H1 (cell line): ENCODE measurements at regions not wholly inside any gene's neighbourhood (a gene's known extent, or its start where the extent isn't known, plus 50 kb on each side); places are given as distances from the start of the nearest gene placed in this dataset.

Source experiments
- CTCF ChIA-PET: fragments of 300-600 bp; sonication (Branson Sonifier 250); formaldehyde crosslinking; loops from one replicate; lab custom pipeline; 2021; ENCODE audit not compliant: partially characterized antibody; lab: Charles Lee
- POLR2A ChIA-PET: fragments of 300-600 bp; sonication (Branson Sonifier 250); formaldehyde crosslinking; loops from one replicate; lab custom pipeline; 2021; ENCODE audit warnings: inconsistent platforms; ENCODE audit not compliant: partially characterized antibody; lab: Charles Lee
- DNase-seq, 2 experiments: peaks; one replicate each; pipeline versions ENCODE4 v3.0.0 to v3.0.0-alpha.2; 2010 to 2022; ENCODE audit warnings: low spot score in 2 of 2, low read depth in 1 of 2, mixed read lengths in 1 of 2
- FAIRE-seq: peaks from 2 replicates; lab custom pipeline; 2011; peaks lifted over from hg19 to GRCh38; lab: Jason Lieb, UNC
- H2AFZ ChIP-seq: 2 replicates; pipeline ENCODE4 v1.8.1; 2012; ENCODE audit warnings: low read length, inconsistent platforms
- H2AK5ac ChIP-seq: 2 replicates; pipeline ENCODE4 v1.6.1; 2013; ENCODE audit warnings: low read depth, low read length
- H2BK120ac ChIP-seq: replicated peaks from 2 replicates; pipeline ENCODE3; 2013; ENCODE audit warnings: low read depth, low read length, inconsistent platforms
- H2BK12ac ChIP-seq: 2 replicates; pipeline ENCODE4 v1.6.1; 2013; ENCODE audit warnings: low read depth, low read length
- H2BK15ac ChIP-seq: 2 replicates; pipeline ENCODE4 v1.6.1; 2013; ENCODE audit warnings: low read length
- H2BK20ac ChIP-seq: 2 replicates; pipeline ENCODE4 v1.6.1; 2013; ENCODE audit warnings: low read length
- H2BK5ac ChIP-seq: 2 replicates; pipeline ENCODE4 v1.6.1; 2013; ENCODE audit warnings: low read depth, low read length
- H3K14ac ChIP-seq: 2 replicates; pipeline ENCODE4 v1.6.1; 2013; ENCODE audit warnings: inconsistent platforms; ENCODE audit not compliant: insufficient read length
- H3K18ac ChIP-seq: 2 replicates; pipeline ENCODE4 v1.6.1; 2013; ENCODE audit warnings: low read length; ENCODE audit errors: extremely low read depth
- H3K23ac ChIP-seq: 2 replicates; pipeline ENCODE4 v1.6.1; 2013; ENCODE audit warnings: inconsistent platforms; ENCODE audit not compliant: insufficient read length
- H3K23me2 ChIP-seq: 2 replicates; pipeline ENCODE4 v1.6.1; 2013; ENCODE audit warnings: low read depth, low read length
- H3K27ac ChIP-seq: 2 replicates; pipeline ENCODE4 v1.6.1; 2011; ENCODE audit warnings: low read depth, low read length, inconsistent platforms
- H3K27me3 ChIP-seq, 4 experiments: replicated peaks in 1 of 4; 1 replicate in 1 of 4; 2 replicates in 3 of 4; pipeline versions ENCODE4 v1.6.1 to v1.8.1; 2011 to 2013; ENCODE audit warnings: low read length in 3 of 4, mild to moderate bottlenecking in 3 of 4, inconsistent platforms in 2 of 4, mixed read lengths in 2 of 4, moderate library complexity in 1 of 4; ENCODE audit not compliant: control insufficient read depth in 3 of 4, insufficient read depth in 3 of 4; ENCODE audit errors: extremely low read depth in 1 of 4
- H3K36me3 ChIP-seq, 4 experiments: 2 replicates each; pipeline versions ENCODE4 v1.6.1 to v1.8.1; 2011 to 2013; ENCODE audit warnings: mild to moderate bottlenecking in 4 of 4, low read length in 3 of 4, moderate library complexity in 2 of 4, control low read depth in 1 of 4, inconsistent platforms in 1 of 4; ENCODE audit not compliant: insufficient read depth in 4 of 4, control insufficient read depth in 2 of 4
- H3K4ac ChIP-seq: replicated peaks from 2 replicates; pipeline ENCODE3; 2013; ENCODE audit warnings: low read length, low read depth, mixed read lengths, inconsistent platforms; ENCODE audit not compliant: insufficient read length
- H3K4me1 ChIP-seq, 4 experiments: replicated peaks in 1 of 4; 1 replicate in 1 of 4; 2 replicates in 3 of 4; pipeline versions ENCODE4 v1.6.1 to v1.8.1; 2011 to 2013; ENCODE audit warnings: low read length in 3 of 4, inconsistent platforms in 2 of 4, mixed read lengths in 1 of 4; ENCODE audit not compliant: insufficient read depth in 4 of 4, control insufficient read depth in 3 of 4
- H3K4me2 ChIP-seq, 2 experiments: 2 replicates each; pipeline versions ENCODE4 v1.6.1 to v1.8.1; 2011 to 2013; ENCODE audit warnings: low read depth in 2 of 2, low read length in 2 of 2, control low read depth in 1 of 2, inconsistent platforms in 1 of 2, mild to moderate bottlenecking in 1 of 2; ENCODE audit not compliant: insufficient read depth in 1 of 2
- H3K4me3 ChIP-seq, 4 experiments: fragments of 200-600, 300-600 bp in 1 of 4; sonication (generic), shearing (Covaris generic), sonication (Bioruptor Twin) in 1 of 4; 2 replicates each; pipeline versions ENCODE4 v1.5.1 to v1.8.1; 2011 to 2016; ENCODE audit warnings: low read length in 4 of 4, low read depth in 3 of 4, control low read depth in 2 of 4, inconsistent platforms in 2 of 4, mild to moderate bottlenecking in 2 of 4, mixed read lengths in 1 of 4, moderate library complexity in 1 of 4; ENCODE audit not compliant: insufficient read depth in 2 of 4; ENCODE audit errors: extremely low read depth in 1 of 4
- H3K56ac ChIP-seq: replicated peaks from 2 replicates; pipeline ENCODE3; 2013; ENCODE audit warnings: low read depth, mild to moderate bottlenecking, mixed read lengths, low read length, inconsistent platforms; ENCODE audit not compliant: insufficient read length
- H3K79me1 ChIP-seq: 2 replicates; pipeline ENCODE4 v1.6.1; 2013; ENCODE audit warnings: low read depth, low read length, control low read depth
- H3K79me2 ChIP-seq, 2 experiments: 2 replicates each; pipeline versions ENCODE4 v1.6.1 to v1.8.1; 2012 to 2013; ENCODE audit warnings: low read length in 2 of 2, mild to moderate bottlenecking in 2 of 2, inconsistent platforms in 1 of 2; ENCODE audit not compliant: insufficient read depth in 2 of 2, control insufficient read depth in 1 of 2
- H3K9ac ChIP-seq, 4 experiments: replicated peaks in 1 of 4; 1 replicate in 1 of 4; 2 replicates in 3 of 4; pipeline versions ENCODE4 v1.6.1 to v1.8.1; 2011 to 2013; ENCODE audit warnings: low read depth in 3 of 4, low read length in 3 of 4, control low read depth in 2 of 4, mild to moderate bottlenecking in 2 of 4, moderate library complexity in 2 of 4, inconsistent platforms in 1 of 4; ENCODE audit errors: extremely low read depth in 1 of 4
- H3K9me3 ChIP-seq, 2 experiments: 2 replicates each; pipeline versions ENCODE4 v1.6.1 to v1.8.1; 2012 to 2013; ENCODE audit warnings: mild to moderate bottlenecking in 2 of 2, moderate library complexity in 2 of 2, control low read depth in 1 of 2, inconsistent platforms in 1 of 2, low read depth in 1 of 2, low read length in 1 of 2, mixed read lengths in 1 of 2; ENCODE audit not compliant: insufficient read depth in 2 of 2
- H4K20me1 ChIP-seq, 2 experiments: replicated peaks in 1 of 2; 2 replicates each; pipeline versions ENCODE3 to v1.8.1; 2011 to 2013; ENCODE audit warnings: inconsistent platforms in 2 of 2, low read length in 2 of 2, mild to moderate bottlenecking in 1 of 2; ENCODE audit not compliant: insufficient read depth in 2 of 2, control insufficient read depth in 1 of 2
- H4K5ac ChIP-seq: 2 replicates; pipeline ENCODE4 v1.6.1; 2013; ENCODE audit warnings: low read length, low read depth, mixed read lengths, inconsistent platforms; ENCODE audit not compliant: insufficient read length
- H4K8ac ChIP-seq: 2 replicates; pipeline ENCODE4 v1.8.0; 2013; ENCODE audit warnings: mild to moderate bottlenecking, moderate library complexity, low read length, inconsistent platforms; ENCODE audit not compliant: insufficient read depth; ENCODE audit errors: extremely low read depth
- H4K91ac ChIP-seq: replicated peaks from 2 replicates; pipeline ENCODE3; 2013; ENCODE audit warnings: low read length, mixed read lengths, inconsistent platforms; ENCODE audit not compliant: insufficient read length
- MAFK ChIP-seq: IDR thresholded peaks from 2 replicates; pipeline ENCODE4 v1.6.1; 2012; ENCODE audit warnings: low read depth, mild to moderate bottlenecking, improper control_type of control experiment, low read length
- SIN3A ChIP-seq, 2 experiments: IDR thresholded peaks in 1 of 2; conservative IDR thresholded peaks in 1 of 2; 2 replicates each; pipeline ENCODE4 v1.6.1; 2011 to 2012; ENCODE audit warnings: low read length in 2 of 2, improper control_type of control experiment in 1 of 2, low read depth in 1 of 2, mild to moderate bottlenecking in 1 of 2
- WGBS, 2 experiments: shearing (Covaris generic) in 1 of 2; methylation state at CpG; one replicate each; pipeline versions ENCODE4 v1.1.6 to v1.1.7; 2013 to 2015; ENCODE audit warnings: low lambda C conversion rate in 2 of 2, mixed read lengths in 2 of 2, inconsistent platforms in 1 of 2, low coverage in 1 of 2, missing lambda C conversion rate in 1 of 2; ENCODE audit not compliant: insufficient replicate concordance in 2 of 2, insufficient coverage in 1 of 2, insufficient read length in 1 of 2; ENCODE audit errors: extremely low coverage in 1 of 2, missing lambda C conversion rate in 1 of 2; 5-methylcytosine and 5-hydroxymethylcytosine counted together

DNA sequence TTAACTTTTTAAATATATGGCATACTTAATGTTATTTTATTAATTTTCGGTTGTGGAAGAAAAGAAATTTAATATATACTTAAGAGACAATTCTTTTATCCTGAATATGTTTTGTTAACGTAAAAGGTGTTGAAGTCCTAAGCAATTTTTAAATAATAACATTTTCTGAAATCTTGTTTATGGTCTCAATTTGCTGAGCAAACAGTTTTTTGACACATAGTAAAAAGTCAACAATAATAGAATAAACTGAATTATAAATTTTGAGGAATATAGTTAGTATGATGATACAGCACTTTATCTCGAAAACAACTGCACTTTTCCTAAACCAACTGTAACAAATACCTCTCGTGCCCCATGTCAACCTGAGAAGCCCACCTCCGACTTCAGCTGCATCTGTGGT is 229.8 kb upstream of the TARS1 start:
- no peak overlapping the region for H2AK5ac ChIP-seq
- H4K5ac ChIP-seq: no peak overlapping the region
- H3K9ac ChIP-seq: no peak overlapping the region
- H3K4me3 ChIP-seq: no peak overlapping the region
- H3K4ac ChIP-seq: no peak overlapping the region
- no peaks in the 10 kb centered on the region for H3K4me1 ChIP-seq
- H3K23ac ChIP-seq: no peak overlapping the region
- H2BK5ac ChIP-seq: no peak overlapping the region
- no peak overlapping the region for H2BK12ac ChIP-seq
- H4K8ac ChIP-seq: no peak overlapping the region
- no peaks in the 10 kb centered on the region for H3K79me2 ChIP-seq
- ChIA-PET POLR2A (no interaction called here), CTCF (no interaction called here)
- no peak overlapping the region for H3K27ac ChIP-seq
- no peak overlapping the region for H3K56ac ChIP-seq
- H3K18ac ChIP-seq: no peak overlapping the region
- H3K9me3 ChIP-seq: no peaks in the 10 kb centered on the region
- no peaks in the 10 kb centered on the region for H3K23me2 ChIP-seq
- WGBS, 2 experiments: 88% methylated on average over 5 of the region's 5 CpGs; no CpG with 5 or more reads in 1 of the 2 experiments
- DNase-seq: no peak
- no peak overlapping the region for H2BK15ac ChIP-seq
- H3K14ac ChIP-seq: no peak overlapping the region
- H3K36me3 ChIP-seq: no peaks in the 10 kb centered on the region
- TF ChIP-seq SIN3A (conservative IDR thresholded peaks at IDR 0.05 in 1 of 2, IDR thresholded peaks at IDR 0.05 in 1 of 2; ENCODE audit: low read depth in 1 of 2, low read length in 2 of 2) (no peak), MAFK (peak; percentile 67; the same call in 1 of the 2 replicates)
- no peaks in the 10 kb centered on the region for H3K79me1 ChIP-seq
- H2BK20ac ChIP-seq: no peak overlapping the region
- H4K20me1 ChIP-seq: no peaks in the 10 kb centered on the region
- FAIRE-seq: no peak
- H2BK120ac ChIP-seq: no peak overlapping the region
- no peak overlapping the region for H4K91ac ChIP-seq
- no peak overlapping the region for H3K4me2 ChIP-seq
- H2AFZ ChIP-seq: no peak overlapping the region
- no peaks in the 10 kb centered on the region for H3K27me3 ChIP-seq
